ENCODE measurements at regions not wholly inside any gene's neighbourhood (a gene's known extent, or its start where the extent isn't known, plus 50 kb on each side); places are given as distances from the start of the nearest gene placed in this dataset.

GRCh38 chrX:36508042-36508441, 500.1 kb upstream of the FAM47C start:
- no peak for TF ChIP-seq POLR2A (IDR thresholded peaks at IDR 0.05)
- TF ChIP-seq, protein P1, sequence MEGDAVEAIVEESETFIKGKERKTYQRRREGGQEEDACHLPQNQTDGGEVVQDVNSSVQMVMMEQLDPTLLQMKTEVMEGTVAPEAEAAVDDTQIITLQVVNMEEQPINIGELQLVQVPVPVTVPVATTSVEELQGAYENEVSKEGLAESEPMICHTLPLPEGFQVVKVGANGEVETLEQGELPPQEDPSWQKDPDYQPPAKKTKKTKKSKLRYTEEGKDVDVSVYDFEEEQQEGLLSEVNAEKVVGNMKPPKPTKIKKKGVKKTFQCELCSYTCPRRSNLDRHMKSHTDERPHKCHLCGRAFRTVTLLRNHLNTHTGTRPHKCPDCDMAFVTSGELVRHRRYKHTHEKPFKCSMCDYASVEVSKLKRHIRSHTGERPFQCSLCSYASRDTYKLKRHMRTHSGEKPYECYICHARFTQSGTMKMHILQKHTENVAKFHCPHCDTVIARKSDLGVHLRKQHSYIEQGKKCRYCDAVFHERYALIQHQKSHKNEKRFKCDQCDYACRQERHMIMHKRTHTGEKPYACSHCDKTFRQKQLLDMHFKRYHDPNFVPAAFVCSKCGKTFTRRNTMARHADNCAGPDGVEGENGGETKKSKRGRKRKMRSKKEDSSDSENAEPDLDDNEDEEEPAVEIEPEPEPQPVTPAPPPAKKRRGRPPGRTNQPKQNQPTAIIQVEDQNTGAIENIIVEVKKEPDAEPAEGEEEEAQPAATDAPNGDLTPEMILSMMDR (IDR thresholded peaks at IDR 0.05) = no peak

Measured in body of pancreas (tissue), 4 donors.